ENCODE measurements at regions not wholly inside any gene's neighbourhood (a gene's known extent, or its start where the extent isn't known, plus 50 kb on each side); places are given as distances from the start of the nearest gene placed in this dataset.

DNA sequence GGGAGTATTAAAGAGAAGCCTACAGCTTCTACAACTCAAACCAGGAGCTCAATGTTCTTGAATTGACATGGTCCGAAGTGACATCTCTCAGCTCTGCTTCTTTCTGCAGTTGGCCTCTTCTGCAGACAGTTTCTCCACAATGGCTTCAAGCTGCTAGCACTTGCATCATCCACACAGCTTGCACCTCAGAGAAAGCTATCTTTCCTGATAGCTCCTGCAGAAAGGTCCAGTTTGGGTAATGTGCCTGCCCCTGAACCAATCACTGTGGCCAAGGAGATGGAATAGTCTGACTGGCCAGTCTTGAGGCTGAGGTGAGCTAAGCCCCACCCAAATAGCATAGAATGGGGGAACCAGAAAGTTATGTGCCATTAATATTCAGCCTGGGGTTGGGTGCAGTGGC is 95.8 kb upstream of the ABCA1 start:
- Histone ChIP-seq H3K27me3 (no peaks in the 10 kb centered on the region), H3K4me1 (no peaks in the 10 kb centered on the region), H3K36me3 (no peaks in the 10 kb centered on the region), H3K4me3 (no peak overlapping the region), H3K9me3 (no peaks in the 10 kb centered on the region), H3K27ac (no peak overlapping the region), H3K9ac (ENCODE audit: low read depth in 2 of 2, low read length in 2 of 2) (no peak overlapping the region)
- intact Hi-C loops (cut with DNase I) = no loop called here
- TF ChIP-seq, protein P1, sequence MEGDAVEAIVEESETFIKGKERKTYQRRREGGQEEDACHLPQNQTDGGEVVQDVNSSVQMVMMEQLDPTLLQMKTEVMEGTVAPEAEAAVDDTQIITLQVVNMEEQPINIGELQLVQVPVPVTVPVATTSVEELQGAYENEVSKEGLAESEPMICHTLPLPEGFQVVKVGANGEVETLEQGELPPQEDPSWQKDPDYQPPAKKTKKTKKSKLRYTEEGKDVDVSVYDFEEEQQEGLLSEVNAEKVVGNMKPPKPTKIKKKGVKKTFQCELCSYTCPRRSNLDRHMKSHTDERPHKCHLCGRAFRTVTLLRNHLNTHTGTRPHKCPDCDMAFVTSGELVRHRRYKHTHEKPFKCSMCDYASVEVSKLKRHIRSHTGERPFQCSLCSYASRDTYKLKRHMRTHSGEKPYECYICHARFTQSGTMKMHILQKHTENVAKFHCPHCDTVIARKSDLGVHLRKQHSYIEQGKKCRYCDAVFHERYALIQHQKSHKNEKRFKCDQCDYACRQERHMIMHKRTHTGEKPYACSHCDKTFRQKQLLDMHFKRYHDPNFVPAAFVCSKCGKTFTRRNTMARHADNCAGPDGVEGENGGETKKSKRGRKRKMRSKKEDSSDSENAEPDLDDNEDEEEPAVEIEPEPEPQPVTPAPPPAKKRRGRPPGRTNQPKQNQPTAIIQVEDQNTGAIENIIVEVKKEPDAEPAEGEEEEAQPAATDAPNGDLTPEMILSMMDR (IDR thresholded peaks at IDR 0.05) = no peak
- no peak for DNase-seq

GRCh38 chr9:105024529-105024928 is 96.6 kb upstream of the ABCA1 start:
- no peak for DNase-seq
- Histone ChIP-seq H3K4me3 (no peak overlapping the region), H3K4me1 (no peaks in the 10 kb centered on the region), H3K36me3 (no peaks in the 10 kb centered on the region), H3K27ac (no peak overlapping the region), H3K9ac (ENCODE audit: low read depth in 2 of 2, low read length in 2 of 2) (no peak overlapping the region), H3K9me3 (no peaks in the 10 kb centered on the region), H3K27me3 (no peaks in the 10 kb centered on the region)
- intact Hi-C loops (cut with DNase I) = no loop called here
- TF ChIP-seq, protein P1 (IDR thresholded peaks at IDR 0.05) = no peak

GRCh38 chr9:105026451-105026850 is 98.5 kb upstream of the ABCA1 start:
- Histone ChIP-seq H3K27me3 (no peaks in the 10 kb centered on the region), H3K9me3 (no peaks in the 10 kb centered on the region), H3K4me1 (no peaks in the 10 kb centered on the region), H3K27ac (no peak overlapping the region), H3K36me3 (no peaks in the 10 kb centered on the region), H3K4me3 (no peak overlapping the region), H3K9ac (ENCODE audit: low read depth in 2 of 2, low read length in 2 of 2) (no peak overlapping the region)
- no peak for DNase-seq
- intact Hi-C loops (cut with DNase I) = no loop called here
- TF ChIP-seq, protein P1 (IDR thresholded peaks at IDR 0.05) = no peak

- intact Hi-C loops (cut with DNase I) = no loop called here
- no peaks in the 10 kb centered on the region for H3K36me3 ChIP-seq
- DNase-seq = no peak
- H3K9me3 ChIP-seq = no peaks in the 10 kb centered on the region
- no peak overlapping the region for H3K9ac ChIP-seq (ENCODE audit: low read depth in 2 of 2, low read length in 2 of 2)
- no peaks in the 10 kb centered on the region for H3K4me1 ChIP-seq
- TF ChIP-seq, protein P1 (IDR thresholded peaks at IDR 0.05) = no peak
- no peaks in the 10 kb centered on the region for H3K27me3 ChIP-seq
- no peak overlapping the region for H3K27ac ChIP-seq
- no peak overlapping the region for H3K4me3 ChIP-seq
These were observed 99.1 kb upstream of the ABCA1 start for GRCh38 chr9:105027084-105027483.

GRCh38 chr9:105030285-105030684 is 102.3 kb upstream of the ABCA1 start:
- TF ChIP-seq, protein P1 (IDR thresholded peaks at IDR 0.05) = no peak
- Histone ChIP-seq H3K4me3 (no peak overlapping the region), H3K36me3 (no peaks in the 10 kb centered on the region), H3K4me1 (no peaks in the 10 kb centered on the region), H3K27me3 (no peaks in the 10 kb centered on the region), H3K9ac (ENCODE audit: low read depth in 2 of 2, low read length in 2 of 2) (no peak overlapping the region), H3K27ac (no peak overlapping the region), H3K9me3 (no peaks in the 10 kb centered on the region)
- intact Hi-C loops (cut with DNase I) = no loop called here
- DNase-seq = no peak

DNA sequence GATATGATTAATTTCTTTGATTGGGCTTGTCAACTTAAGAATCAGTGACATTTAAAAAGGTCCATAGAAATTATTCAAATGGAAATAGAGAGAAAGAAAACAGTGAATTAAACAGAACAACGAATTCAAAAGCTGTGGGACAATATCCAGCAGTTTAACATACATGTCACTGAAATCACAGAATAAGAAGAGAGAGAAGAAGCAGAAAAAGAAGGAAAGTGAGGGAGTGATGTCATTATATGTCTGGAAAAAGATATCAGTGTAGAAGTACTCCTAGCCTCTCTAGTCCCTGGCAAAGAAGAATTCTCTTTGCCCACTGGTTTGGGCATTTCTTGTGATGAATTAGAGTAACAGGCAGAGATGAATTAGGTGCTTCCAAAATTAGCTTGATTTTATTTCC is 109.2 kb upstream of the ABCA1 start:
- Histone ChIP-seq H3K9me3 (no peaks in the 10 kb centered on the region), H3K4me3 (no peak overlapping the region), H3K27me3 (no peaks in the 10 kb centered on the region), H3K4me1 (no peaks in the 10 kb centered on the region), H3K27ac (no peak overlapping the region), H3K36me3 (no peaks in the 10 kb centered on the region), H3K9ac (ENCODE audit: low read depth in 2 of 2, low read length in 2 of 2) (no peak overlapping the region)
- intact Hi-C loops (cut with DNase I) = no loop called here
- no peak for DNase-seq
- TF ChIP-seq, protein P1 (IDR thresholded peaks at IDR 0.05) = no peak

Measured in colonic mucosa (tissue), 4 donors.